Transverse colon (tissue), 3 donors: ENCODE measurements at regions not wholly inside any gene's neighbourhood (a gene's known extent, or its start where the extent isn't known, plus 50 kb on each side); places are given as distances from the start of the nearest gene placed in this dataset.

Experiments used
- EP300 ChIP-seq: sonication (generic); formaldehyde crosslinking; IDR thresholded peaks from one replicate; pipeline ENCODE4 v1.6.1; 2017; ENCODE audit warnings: antibody characterized with exemption, low read depth
- POLR2A ChIP-seq: fragments of 450-650 bp; IDR thresholded peaks from one replicate; pipeline ENCODE4 v1.6.1; 2016; ENCODE audit warnings: antibody characterized with exemption, mild to moderate bottlenecking, moderate library complexity
- TF ChIP-seq, protein P1 (sequence below), 5 experiments: fragments of 200-600 bp in 3 of 5; fragments of 450-650 bp in 2 of 5; sonication (generic) in 3 of 5; IDR thresholded peaks; 1 replicate in 2 of 5; 2 replicates in 3 of 5; pipeline ENCODE4 v1.5.1; 2016 to 2017; ENCODE audit warnings: antibody characterized with exemption in 5 of 5, inconsistent platforms in 3 of 5, mild to moderate bottlenecking in 2 of 5, moderate library complexity in 1 of 5

DNA sequence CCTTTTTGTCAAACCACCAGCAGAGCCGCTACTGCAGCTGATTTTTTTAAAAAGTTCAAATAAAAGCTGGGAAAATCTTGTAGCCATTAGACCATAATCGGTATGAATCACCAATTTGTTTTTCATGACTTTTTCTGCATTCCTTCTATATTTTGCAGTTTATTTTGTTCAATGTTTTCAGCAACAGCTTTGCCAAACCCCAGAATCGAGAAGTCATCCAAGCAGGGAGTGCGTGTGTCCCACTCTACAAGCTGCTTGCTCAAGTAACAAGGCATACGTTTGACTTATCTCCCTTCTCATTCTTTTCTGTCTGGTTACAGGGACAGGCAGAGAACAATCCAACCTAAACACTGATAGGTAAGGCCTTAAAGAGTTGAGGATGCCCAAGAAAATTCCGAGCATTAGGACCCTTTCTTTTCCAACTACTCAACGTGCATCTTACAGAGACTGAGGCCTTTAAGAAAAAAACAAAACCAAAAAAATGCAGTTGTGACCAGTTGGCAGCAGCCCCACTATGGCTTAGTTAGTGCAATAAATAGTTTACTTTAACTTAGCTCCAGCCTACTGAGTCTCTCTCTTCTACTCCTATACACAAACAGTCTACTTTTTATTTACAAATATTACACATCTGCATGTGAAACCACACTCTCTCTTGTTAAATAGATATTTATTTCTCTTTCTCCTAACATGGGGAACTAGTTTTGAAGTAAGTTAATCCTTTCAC lies 134.7 kb upstream of the SLIT3 start:
- TF ChIP-seq, protein P1, sequence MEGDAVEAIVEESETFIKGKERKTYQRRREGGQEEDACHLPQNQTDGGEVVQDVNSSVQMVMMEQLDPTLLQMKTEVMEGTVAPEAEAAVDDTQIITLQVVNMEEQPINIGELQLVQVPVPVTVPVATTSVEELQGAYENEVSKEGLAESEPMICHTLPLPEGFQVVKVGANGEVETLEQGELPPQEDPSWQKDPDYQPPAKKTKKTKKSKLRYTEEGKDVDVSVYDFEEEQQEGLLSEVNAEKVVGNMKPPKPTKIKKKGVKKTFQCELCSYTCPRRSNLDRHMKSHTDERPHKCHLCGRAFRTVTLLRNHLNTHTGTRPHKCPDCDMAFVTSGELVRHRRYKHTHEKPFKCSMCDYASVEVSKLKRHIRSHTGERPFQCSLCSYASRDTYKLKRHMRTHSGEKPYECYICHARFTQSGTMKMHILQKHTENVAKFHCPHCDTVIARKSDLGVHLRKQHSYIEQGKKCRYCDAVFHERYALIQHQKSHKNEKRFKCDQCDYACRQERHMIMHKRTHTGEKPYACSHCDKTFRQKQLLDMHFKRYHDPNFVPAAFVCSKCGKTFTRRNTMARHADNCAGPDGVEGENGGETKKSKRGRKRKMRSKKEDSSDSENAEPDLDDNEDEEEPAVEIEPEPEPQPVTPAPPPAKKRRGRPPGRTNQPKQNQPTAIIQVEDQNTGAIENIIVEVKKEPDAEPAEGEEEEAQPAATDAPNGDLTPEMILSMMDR (IDR thresholded peaks at IDR 0.05), result no peak
- no peak for TF ChIP-seq POLR2A
- no peak for TF ChIP-seq EP300
